ENCODE measurements at regions not wholly inside any gene's neighbourhood (a gene's known extent, or its start where the extent isn't known, plus 50 kb on each side); places are given as distances from the start of the nearest gene placed in this dataset.
"Not testable (repeated sequence)": the region's sequence is repeated elsewhere in the genome, so short reads cannot be mapped to it uniquely, and the experiment has no call there.

DNA sequence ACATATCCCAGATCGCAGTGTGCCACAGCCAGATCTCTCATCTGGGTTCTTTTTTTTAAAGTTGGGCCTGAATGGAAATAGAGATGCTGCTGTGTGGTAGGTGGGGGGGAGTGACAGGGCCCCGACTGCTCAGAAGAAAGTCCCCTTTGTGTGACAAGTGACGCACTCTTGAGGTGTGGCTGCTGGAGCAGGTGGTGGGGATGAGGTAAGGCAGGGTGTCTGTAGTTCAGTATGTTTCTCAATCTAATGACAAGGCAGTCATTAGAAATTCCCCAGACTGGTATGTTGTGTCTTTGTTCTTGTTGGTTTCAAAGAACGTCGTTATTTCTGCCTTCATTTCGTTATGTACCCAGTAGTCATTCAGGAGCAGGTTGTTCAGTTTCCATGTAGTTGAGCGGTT lies 128.8 kb upstream of the TACR1 start:
- no peak for DNase-seq (ENCODE audit: low read depth in 3 of 3, low spot score in 2 of 3)

DNA sequence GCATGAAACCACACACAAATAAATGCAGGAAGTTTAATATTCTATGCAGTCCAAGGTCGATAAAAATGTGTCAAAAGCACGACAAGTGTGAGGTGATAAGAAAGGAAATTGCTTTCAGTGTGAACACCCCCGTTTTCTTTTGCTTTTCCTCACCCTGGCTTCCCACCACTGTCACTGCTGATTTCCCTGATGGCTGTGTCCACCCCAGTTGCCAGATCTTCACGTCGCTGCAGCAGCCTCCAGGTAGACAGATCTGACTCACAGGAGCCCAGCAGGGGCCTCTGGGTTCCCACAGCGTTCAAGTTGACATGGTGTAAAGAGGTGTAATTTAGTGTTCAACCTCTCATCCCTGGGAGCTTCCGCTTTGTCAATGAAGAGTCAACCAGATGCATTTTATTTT lies 128.0 kb upstream of the TACR1 start:
- no peak for DNase-seq (ENCODE audit: low read depth in 3 of 3, low spot score in 2 of 3)

DNA sequence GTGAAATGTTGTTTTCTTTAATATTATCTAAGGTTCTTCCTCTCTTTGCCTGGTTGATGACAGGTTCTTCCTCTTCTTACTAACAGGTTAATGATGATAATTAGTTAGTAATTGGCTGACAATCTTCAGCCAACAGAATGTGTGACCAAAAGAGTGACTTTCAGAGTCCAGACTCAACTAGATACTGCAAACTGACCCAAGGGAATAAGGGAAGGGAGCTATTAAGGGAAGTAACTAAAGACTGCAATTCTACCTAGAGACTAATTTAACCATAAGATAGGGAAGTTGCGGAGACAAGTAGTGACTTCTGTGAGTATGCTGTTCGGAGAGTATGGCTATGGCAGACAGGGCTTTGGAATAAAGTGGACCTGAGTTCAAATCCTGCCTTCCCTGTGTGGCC lies 127.3 kb upstream of the TACR1 start:
- DNase-seq (ENCODE audit: low read depth in 3 of 3, low spot score in 2 of 3): no peak

DNA sequence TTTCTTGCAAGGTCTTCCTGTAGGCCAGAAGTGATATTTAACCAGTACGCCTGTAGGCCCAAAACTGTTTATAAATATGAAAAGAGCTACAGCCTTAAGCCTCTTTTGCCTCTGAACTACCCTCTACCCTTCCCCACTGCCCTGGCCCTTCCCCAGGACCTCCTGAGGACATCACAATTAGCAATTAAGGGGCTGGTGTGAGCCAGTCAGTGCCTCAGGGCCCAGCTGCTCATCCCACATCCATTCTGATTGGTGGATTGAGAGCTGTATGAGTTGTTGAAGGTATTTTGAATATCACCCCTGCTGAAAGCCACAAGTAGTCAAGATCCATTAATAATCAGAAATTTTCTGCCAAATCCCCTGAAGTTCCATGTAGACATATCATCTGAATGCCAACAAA lies 126.3 kb upstream of the TACR1 start:
- DNase-seq (ENCODE audit: low read depth in 3 of 3, low spot score in 2 of 3): no peak

DNA sequence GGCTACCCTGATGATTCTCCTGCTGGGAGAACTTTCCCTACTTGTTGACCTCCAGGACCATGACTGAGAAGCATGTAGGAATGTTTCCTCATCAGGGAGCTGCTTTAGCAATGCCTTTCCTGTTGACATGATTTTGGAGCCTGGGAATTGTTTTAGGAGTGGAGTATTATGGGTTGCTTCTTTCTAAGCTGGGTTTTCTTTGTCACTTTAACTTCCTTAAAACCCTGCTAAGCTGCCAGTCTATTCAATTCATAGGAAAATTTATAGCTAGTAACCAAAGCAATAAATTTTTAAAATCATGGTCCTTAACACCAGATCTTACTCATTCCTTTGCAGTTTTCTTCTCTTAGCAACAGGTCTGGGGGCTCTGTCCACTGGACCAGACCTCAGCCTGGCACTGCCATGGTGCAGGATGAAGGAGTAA lies 125.6 kb upstream of the TACR1 start:
- no peak for DNase-seq (ENCODE audit: low read depth in 3 of 3, low spot score in 2 of 3)

DNA sequence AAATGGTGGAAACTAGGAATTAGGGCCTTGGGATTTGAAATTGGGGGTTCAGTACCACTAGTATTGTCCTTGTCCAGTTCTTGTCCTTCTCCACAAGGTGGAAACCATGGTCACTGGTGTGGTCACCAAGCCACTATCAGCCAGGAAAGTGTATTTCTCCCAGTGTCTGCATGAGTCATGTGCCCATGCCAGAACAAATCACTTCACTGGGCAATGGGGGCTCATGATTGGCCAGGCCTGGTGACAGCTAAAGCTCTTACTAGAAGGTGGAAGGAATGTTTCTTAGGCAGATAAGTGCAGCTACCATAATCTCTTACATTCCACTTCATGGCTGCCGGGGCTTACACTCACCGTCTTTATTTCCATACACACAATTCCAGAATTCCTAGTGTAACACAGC lies 124.8 kb upstream of the TACR1 start:
- no peak for DNase-seq (ENCODE audit: low read depth in 3 of 3, low spot score in 2 of 3)

DNA sequence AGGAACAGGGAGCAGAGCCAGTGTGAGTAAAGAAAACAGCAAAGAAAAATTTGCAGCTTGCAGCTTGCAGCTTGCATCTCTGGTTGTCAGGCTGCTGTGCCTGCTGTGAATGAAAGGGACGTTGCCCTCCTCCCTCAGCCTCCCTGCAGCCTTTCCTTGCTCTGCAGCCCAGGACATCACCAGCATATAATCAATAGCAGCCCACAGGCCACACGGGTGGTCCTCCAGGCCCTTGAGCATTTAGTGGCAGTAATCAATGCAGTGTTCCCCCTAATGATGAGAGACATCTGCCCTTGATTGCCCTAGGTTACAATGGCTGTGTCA lies 122.2 kb upstream of the TACR1 start:
- no peak for DNase-seq (ENCODE audit: low read depth in 3 of 3, low spot score in 2 of 3)

DNA sequence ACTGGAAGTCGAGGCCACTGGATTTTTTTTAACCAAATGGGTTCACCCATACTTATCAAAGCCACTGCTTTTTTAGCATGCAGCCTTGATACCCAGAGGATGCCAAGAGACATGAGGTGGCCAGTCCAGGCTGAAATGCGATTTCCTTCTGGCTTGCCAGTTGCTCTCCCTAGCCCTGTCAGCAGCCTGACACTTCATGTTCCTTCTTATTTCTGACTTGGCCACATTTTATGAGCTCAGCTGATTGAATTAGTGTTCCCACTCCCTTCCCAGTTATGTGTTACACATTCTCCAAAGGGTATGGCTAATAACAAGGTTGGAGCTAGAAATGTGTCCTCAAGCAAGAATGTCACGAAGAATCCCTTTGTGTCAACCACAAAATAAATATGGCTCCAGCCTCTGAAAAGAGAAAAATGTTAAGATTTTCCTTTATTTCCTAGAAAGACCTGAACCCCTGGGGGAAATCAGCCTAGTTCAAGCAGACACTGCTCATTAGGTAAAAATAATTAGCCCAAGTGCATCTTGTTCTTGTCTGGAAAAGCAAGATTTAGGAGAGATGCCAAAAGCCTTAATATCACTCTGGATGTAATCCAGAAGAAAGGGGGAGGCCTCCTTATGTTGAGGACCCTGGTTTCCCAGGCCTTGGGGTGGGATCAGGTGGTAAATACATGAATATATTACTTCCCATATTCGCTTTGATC lies 121.7 kb upstream of the TACR1 start:
- no peak for DNase-seq (ENCODE audit: low read depth in 3 of 3, low spot score in 2 of 3)

DNA sequence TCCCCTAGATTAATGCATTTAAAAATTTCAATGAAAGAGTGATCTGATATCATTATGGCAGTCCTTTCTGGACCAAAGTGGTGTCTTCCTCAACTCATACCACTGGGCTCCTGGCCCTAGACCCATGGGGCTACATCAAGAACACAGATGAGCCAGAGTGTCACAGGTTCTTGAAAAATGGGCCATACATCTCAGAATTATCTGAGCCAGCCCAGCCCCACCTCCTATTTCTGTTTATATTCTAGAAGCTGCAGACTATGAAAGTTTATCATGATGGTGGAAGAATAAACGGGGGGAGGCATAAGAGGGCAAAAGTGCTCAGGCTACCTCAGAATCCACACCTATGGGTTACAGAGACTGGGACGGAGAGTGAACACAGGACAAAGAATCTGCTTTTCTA lies 120.6 kb upstream of the TACR1 start:
- no peak for DNase-seq (ENCODE audit: low read depth in 3 of 3, low spot score in 2 of 3)

DNA sequence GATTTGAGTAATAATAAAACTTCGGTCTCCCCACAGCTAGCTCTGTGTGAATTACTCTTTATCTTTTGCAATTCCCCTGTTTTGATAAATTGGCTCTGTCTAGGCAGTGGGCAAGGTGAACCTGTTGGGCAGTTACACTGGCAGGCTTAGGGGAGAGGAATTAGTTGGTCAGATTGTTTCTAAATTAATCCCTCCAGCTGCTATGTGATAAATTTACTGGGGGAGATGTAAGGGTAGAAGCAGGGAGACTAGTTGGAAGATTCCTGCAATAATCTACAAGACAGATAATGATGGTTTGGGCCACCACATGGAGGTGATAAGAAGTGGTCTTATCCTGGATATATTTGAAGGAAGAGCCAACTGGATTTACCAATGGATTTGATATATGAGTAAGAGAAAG lies 118.5 kb upstream of the TACR1 start:
- no peak for DNase-seq (ENCODE audit: low read depth in 3 of 3, low spot score in 2 of 3)

DNA sequence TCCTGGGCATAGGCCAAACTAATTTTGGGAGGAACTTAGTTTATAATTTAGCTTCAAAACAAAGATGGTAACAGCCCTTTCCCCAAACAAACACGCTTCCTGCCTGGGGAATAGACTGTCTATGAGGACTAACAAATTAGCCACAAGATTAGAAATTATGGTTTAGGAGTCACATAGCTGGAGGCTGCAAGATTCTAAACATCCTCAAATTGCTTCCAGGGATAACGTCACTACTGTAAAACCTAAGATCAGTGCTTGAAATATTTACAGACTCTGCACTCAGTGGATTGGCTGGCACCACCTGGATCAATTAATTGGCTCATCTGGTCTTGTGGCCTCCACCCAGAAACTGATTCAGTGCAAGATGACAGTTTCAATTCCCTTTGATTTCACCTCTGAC lies 118.0 kb upstream of the TACR1 start:
- no peak for DNase-seq (ENCODE audit: low read depth in 3 of 3, low spot score in 2 of 3)

DNA sequence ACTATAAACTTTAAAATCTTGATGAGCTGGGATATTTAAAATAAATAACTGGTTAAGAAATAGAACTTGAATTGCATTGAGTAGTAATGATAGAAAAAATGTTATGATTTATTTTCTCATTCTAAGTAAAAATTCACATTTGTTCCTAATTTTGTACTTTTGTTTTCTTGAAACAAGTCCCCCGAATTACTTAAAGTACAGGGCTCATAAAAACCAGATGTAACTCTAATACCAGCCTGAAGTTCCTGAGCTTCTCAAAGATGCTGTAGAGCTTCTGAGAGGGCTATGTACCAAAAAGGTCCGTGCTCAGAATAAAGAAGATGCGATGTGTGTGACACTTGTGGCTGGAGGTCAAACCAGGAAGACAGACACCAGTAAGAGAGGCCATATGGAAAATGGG lies 116.1 kb upstream of the TACR1 start:
- DNase-seq (ENCODE audit: low read depth in 3 of 3, low spot score in 2 of 3): no peak

DNA sequence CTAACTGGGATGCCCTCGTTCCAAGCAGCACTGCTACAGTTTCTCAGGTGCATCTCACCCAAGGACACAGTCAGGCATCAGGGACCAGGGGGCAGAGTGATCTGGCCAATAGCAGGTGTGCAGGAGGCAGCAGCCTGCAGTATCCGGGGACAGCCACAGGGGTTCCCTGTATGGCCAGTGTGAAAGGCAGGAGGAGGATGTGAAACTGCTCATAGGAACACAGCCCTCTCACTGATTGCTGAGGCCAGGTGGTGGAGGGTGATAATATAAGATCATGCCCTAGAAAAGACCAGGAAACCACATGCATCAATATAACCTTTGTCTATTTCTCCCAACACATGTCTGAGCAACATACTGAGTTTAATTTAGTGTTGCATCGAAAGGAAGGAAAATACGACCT lies 112.7 kb upstream of the TACR1 start:
- no peak for DNase-seq (ENCODE audit: low read depth in 3 of 3, low spot score in 2 of 3)

DNA sequence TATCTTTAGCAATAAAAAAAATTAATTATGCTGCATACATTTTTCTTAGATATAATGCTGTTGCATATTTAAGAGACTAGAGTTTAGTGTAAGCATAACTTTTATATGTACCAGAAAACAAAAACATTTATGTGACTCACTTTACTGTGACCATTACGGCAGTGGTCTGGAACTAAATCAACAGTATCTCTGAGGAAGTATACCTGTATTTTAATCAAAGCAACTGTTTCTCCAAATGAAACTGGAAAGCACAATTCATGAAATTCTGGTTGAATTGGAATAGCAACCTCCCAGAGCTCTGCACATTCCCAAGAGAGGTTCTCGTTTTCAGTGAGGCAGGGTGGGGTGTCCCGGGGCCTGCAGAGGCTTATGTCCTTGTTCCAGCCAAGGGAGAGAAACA lies 112.2 kb upstream of the TACR1 start:
- no peak for DNase-seq (ENCODE audit: low read depth in 3 of 3, low spot score in 2 of 3)

DNA sequence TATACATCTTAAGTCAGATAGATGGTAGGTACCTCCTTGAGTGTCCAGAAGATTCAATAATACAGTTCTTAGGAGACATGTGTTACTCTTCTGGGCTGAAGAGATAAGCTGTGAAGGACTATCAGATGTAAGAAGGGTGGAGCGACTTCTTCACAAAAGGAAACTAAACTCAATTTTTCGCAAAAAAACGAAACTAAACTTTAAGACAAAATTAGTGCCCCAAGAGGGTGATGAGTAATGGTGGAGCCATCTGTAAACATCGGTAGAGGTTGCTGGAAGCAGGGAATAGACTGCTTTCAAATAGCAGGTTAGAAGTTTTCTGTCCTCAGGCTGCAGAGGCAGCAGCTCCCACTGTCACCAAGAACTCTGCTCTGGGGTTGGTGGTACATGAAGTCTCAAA lies 111.6 kb upstream of the TACR1 start:
- no peak for DNase-seq (ENCODE audit: low read depth in 3 of 3, low spot score in 2 of 3)

DNA sequence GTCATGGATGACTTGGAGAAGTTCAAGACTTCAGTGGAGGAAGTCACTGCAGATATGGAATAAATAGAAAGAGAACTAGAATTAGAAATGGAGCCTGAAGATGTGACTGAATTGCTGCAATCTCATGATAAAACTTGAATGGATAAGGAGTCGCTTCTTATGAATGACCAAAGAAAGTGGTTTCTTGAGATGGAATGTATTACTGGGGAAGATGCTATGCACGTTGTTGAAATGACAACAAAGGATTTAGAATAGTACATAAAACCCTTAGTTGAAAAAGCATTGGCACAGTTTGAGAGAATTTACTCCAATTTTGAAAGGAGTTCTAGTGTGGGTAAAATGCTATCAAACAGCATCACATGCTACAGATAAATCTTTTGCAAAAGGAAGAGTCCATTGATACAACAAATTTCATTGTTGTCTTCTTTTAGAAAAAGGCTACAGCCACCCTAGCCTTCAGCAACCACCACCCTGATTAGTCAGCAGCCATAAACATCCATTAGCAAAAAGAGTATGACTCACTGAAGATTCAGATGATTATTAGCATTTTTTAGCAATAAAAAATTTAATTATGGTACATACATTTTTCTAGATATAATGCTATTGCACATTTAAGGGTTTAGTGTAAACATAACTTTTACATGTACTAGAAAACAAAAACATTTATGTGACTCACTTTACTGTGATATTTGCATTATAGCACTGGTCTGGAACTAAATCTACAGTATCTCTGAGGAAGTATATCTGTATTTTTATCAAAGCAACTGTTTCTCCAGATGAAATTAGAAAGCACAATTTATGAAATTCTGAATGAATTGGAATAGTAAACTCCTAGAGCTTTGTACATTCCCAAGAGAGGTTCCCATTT lies 110.5 kb upstream of the TACR1 start:
- DNase-seq (ENCODE audit: low read depth in 3 of 3, low spot score in 2 of 3): no peak

DNA sequence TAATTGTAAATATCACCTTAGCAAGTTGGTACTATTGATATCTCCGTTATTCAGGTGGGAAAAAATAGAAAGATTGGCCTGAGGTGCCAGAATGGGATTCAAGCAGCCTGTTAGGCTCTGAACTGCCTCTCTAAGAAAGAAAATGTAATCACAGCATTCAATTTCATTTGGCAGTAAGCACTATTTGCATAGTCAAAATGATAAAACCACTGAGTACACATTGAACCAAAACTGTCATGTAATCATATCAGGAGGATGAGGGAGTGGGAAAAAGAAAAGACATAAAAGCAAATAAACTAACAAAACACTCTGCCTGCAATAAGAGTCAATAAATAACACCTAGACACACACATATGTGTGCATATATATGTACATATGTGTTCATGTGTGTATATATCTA lies 103.9 kb upstream of the TACR1 start:
- no peak for DNase-seq (ENCODE audit: low read depth in 3 of 3, low spot score in 2 of 3)

DNA sequence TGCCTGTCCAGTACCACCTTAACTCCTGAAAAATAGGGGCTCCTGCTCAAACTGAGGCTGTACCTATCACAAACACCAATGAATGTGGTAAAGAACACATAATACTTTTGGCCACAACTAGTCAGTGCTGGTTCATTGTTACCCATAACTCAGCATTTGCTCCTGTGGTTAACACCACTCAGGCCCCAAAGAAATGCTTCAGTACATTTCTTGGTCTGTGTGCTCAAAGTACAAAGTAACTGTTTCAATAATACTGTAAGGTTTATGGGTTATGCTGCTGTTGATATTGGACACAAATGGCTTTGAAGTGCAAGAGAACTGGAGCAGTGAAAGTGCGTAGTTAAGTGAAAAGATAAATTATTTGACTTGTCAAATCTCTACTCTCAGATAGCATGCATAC lies 95.0 kb upstream of the TACR1 start:
- no peak for DNase-seq (ENCODE audit: low read depth in 3 of 3, low spot score in 2 of 3)

DNA sequence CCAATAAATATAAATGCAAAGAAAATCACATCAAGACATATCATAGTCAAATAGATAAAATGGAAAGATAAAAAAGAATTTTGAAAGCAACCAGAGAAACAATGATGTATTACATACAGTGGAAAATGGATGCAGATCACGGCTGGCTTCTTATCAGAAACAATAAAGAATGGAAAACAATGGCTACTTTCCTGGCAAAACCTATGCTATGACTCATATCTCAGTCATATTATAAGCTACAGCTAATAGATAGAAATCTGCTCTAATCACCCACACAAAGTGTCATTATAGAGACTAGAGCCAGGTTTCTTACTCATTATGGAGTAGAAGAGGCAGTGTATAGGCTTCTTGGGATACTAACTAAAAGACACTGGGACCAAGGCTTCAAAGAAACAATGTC lies 93.5 kb upstream of the TACR1 start:
- DNase-seq (ENCODE audit: low read depth in 3 of 3, low spot score in 2 of 3): no peak

DNA sequence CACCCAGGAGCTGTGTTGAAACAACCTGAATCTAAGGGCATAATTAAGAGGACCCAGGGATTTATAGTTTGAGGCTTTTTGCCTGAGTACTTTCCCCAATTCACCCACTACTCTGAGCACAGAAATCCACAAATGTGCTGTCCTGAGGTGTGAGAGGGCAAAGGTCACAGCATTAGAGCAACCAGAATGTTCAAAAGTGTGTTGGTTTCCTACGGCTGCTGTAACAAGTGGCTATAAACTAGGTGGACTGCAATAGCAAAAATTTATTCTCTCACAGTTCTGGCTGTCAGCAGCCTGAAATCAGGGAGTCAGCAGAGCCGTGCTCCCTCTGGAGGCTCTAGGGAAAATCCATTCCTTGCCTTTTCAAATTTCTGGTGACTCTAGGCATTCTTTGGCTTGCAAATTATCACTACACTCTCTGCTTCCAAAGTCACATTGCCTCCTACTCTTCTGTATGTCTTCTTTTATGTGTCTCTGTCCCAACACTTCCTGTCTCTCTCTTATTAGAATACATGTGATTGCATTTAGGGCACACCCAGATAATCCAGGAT lies 91.4 kb upstream of the TACR1 start:
- DNase-seq (ENCODE audit: low read depth in 3 of 3, low spot score in 2 of 3): peak in 1 of 3 donors; percentile 4

DNA sequence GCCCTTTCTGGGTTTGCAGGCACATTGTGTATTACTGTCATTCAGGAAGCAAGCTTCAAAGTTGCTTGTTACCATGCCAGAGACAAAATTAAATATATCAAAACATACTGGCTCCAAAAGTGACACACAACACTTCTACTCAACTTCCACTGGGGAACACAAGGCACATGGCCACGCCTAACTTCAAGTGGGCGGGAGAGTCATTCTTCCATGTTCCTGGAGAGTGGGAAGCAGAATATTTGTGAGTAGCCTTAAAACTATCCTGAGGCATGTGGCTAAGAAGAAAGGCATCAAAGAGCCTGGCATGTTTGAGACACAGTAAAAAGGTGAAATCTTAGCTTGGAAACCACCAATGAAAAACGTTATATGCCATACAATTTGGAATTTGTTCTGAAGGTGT lies 90.5 kb upstream of the TACR1 start:
- DNase-seq (ENCODE audit: low read depth in 3 of 3, low spot score in 2 of 3): no peak

DNA sequence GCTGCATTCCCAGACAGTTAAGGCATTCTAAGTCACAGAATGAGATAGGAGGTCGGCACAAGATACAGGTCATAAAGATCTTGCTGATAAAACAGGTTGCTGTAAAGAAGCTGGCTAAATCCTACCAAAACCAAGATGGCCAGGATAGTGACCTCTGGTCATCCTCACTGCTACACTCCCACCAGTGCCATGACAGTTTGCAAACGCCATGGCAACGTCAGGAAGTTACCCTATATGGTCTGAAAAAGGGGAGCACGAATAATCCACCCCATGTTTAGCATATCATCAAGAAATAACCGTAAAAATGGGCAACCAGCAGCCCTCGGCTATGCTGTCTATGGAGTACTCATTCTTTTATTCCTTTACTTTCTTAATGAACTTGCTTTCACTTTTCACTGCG lies 89.9 kb upstream of the TACR1 start:
- DNase-seq (ENCODE audit: low read depth in 3 of 3, low spot score in 2 of 3): not testable (repeated sequence)

Measured in right renal cortex interstitium (tissue), 3 donors.